A673 (cell line): ENCODE measurements at regions not wholly inside any gene's neighbourhood (a gene's known extent, or its start where the extent isn't known, plus 50 kb on each side); places are given as distances from the start of the nearest gene placed in this dataset.

Experiments used
- CTCF ChIP-seq: fragments of 300-800, 200-600 bp; sonication (generic); conservative IDR thresholded peaks from 2 replicates; pipeline ENCODE4 v1.5.1; 2017; ENCODE audit warnings: low read depth, mild to moderate bottlenecking, antibody characterized with exemption, low read length, moderate library complexity, mixed read lengths
- EZH2 ChIP-seq: fragments of 200-600 bp; sonication (generic); IDR thresholded peaks from 2 replicates; pipeline ENCODE4 v1.6.1; 2017; ENCODE audit warnings: borderline replicate concordance, low read depth, mild to moderate bottlenecking, mixed read lengths, antibody characterized with exemption, low read length; ENCODE audit not compliant: poor library complexity, severe bottlenecking

- TF ChIP-seq CTCF = peak; percentile 38; the same call in 1 of the 2 replicates
- TF ChIP-seq EZH2 = no peak
Measured at GRCh38 chrX:40411340-40412111, 169.2 kb upstream of the ATP6AP2 start.
